Islet precursor cell (in vitro differentiated cells): ENCODE measurements at regions not wholly inside any gene's neighbourhood (a gene's known extent, or its start where the extent isn't known, plus 50 kb on each side); places are given as distances from the start of the nearest gene placed in this dataset.
A peak's percentile ranks its signal among the peaks of the same experiment; 100 is the strongest.

Experiments
- DNase-seq: peaks from one replicate; pipeline ENCODE4 v3.0.0-alpha.2; 2018

GRCh38 chr6:93822434-93823265 is 403.3 kb upstream of the EPHA7 start:
- no peak for DNase-seq

GRCh38 chr6:93821953-93822352 is 402.6 kb upstream of the EPHA7 start:
- no peak for DNase-seq

GRCh38 chr6:93820465-93821082 is 401.2 kb upstream of the EPHA7 start:
- DNase-seq = no peak

- no peak for DNase-seq
Observed at GRCh38 chr6:93819189-93819588, 399.8 kb upstream of the EPHA7 start.

GRCh38 chr6:93817937-93818336 is 398.6 kb upstream of the EPHA7 start:
- no peak for DNase-seq

- no peak for DNase-seq
Observed at GRCh38 chr6:93806409-93807270, 387.3 kb upstream of the EPHA7 start.

GRCh38 chr6:93801101-93801847 is 381.9 kb upstream of the EPHA7 start:
- DNase-seq = no peak

GRCh38 chr6:93799226-93799625 is 379.9 kb upstream of the EPHA7 start:
- no peak for DNase-seq

- no peak for DNase-seq
Observed at GRCh38 chr6:93794166-93794565, 374.8 kb upstream of the EPHA7 start.

GRCh38 chr6:93792746-93793145 is 373.4 kb upstream of the EPHA7 start:
- no peak for DNase-seq

GRCh38 chr6:93790981-93791380 is 371.6 kb upstream of the EPHA7 start:
- DNase-seq = no peak

GRCh38 chr6:93789532-93789931 is 370.2 kb upstream of the EPHA7 start:
- DNase-seq = no peak

GRCh38 chr6:93787841-93788240 is 368.5 kb upstream of the EPHA7 start:
- peak; percentile 52 for DNase-seq

- peak; percentile 81 for DNase-seq
Observed at GRCh38 chr6:93786474-93787330, 367.3 kb upstream of the EPHA7 start.

- no peak for DNase-seq
Observed at GRCh38 chr6:93785694-93786030, 366.3 kb upstream of the EPHA7 start.

GRCh38 chr6:93784794-93785693 is 365.7 kb upstream of the EPHA7 start:
- DNase-seq = peak; percentile 68

- DNase-seq = peak; percentile 90
Observed at GRCh38 chr6:93779086-93779841, 359.9 kb upstream of the EPHA7 start.

- DNase-seq = no peak
Observed at GRCh38 chr6:93759190-93759589, 339.8 kb upstream of the EPHA7 start.

GRCh38 chr6:93751969-93752368 is 332.6 kb upstream of the EPHA7 start:
- peak; percentile 59 for DNase-seq

GRCh38 chr6:93749930-93750329 is 330.6 kb upstream of the EPHA7 start:
- DNase-seq = no peak
